Activated T-helper 17 cell treated with anti-CD3 and anti-CD28 coated beads, Interleukin-2, amount 50 U/mL, for 72 hours (primary cell): ENCODE measurements at regions not wholly inside any gene's neighbourhood (a gene's known extent, or its start where the extent isn't known, plus 50 kb on each side); places are given as distances from the start of the nearest gene placed in this dataset.

Source experiments
- ATAC-seq: fragments of 150-1000 bp; cut with Tn5 transposase; replicated peaks from 2 replicates; pipeline ENCODE4 v1.10.0; 2021; ENCODE audit warnings: mild to moderate bottlenecking, moderate library complexity
- H3K27ac Mint-ChIP-seq: one replicate; pipeline ENCODE4 v1.8.0; 2022; ENCODE audit warnings: mixed read lengths
- H3K27me3 Mint-ChIP-seq: one replicate; pipeline ENCODE4 v1.8.0; 2022; ENCODE audit warnings: mixed read lengths
- H3K36me3 Mint-ChIP-seq: one replicate; pipeline ENCODE4 v1.8.0; 2022; ENCODE audit warnings: low read depth, mild to moderate bottlenecking, mixed read lengths
- H3K4me1 Mint-ChIP-seq: one replicate; pipeline ENCODE4 v1.8.0; 2022; ENCODE audit warnings: mixed read lengths
- H3K4me3 Mint-ChIP-seq: one replicate; pipeline ENCODE4 v1.8.0; 2022; ENCODE audit warnings: mild to moderate bottlenecking, mixed read lengths
- H3K9me3 Mint-ChIP-seq: one replicate; pipeline ENCODE4 v1.8.0; 2022; ENCODE audit warnings: mixed read lengths

DNA sequence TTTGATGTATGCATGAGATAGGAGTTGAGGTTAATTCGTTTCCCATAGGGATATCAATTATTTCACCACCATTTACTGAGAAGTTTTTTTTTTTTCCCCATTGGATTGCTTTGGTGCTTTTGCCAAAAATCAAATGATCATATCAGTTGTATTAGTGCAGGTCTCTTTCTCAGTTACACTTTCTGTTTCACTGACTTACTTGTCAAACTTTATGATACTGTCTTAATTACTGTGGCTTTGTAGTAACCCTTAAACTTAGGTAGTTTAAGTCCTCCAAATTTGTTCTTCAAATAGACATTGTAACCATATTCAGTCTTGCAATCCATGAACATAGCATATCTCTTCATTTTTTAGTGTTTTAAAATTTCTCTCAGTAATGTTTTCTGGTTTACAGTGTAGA, 259.9 kb upstream of the SLCO3A1 start:
- Mint-ChIP-seq H3K27me3 (peaks cover 24% of the 10 kb centered on the region), H3K4me3 (no peak overlapping the region), H3K36me3 (no peaks in the 10 kb centered on the region), H3K9me3 (no peaks in the 10 kb centered on the region), H3K27ac (no peak overlapping the region), H3K4me1 (no peaks in the 10 kb centered on the region)
- no peak for ATAC-seq

DNA sequence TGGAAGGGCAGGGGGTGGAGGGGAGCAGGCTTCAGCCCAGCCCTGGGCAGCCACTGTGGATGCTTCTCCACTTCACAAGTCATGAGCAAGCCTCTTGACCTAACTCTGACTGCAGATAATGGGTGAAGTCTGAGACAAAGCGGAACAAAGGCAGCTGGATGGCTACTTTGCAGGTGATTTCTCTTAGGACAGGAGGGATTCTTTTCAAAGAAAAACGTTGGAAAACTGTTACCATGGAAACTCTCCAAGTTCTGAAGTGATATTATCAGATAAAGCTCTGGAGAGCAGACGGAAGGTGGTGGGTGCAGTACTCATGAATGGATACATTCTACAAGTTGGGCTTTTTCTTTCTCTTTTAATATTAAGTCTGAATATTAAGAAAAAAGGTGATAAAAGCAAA, 254.2 kb upstream of the SLCO3A1 start:
- Mint-ChIP-seq H3K36me3 (no peaks in the 10 kb centered on the region), H3K27ac (no peak overlapping the region), H3K9me3 (no peaks in the 10 kb centered on the region), H3K27me3 (peaks cover 23% of the 10 kb centered on the region), H3K4me1 (no peaks in the 10 kb centered on the region), H3K4me3 (no peak overlapping the region)
- no peak for ATAC-seq

DNA sequence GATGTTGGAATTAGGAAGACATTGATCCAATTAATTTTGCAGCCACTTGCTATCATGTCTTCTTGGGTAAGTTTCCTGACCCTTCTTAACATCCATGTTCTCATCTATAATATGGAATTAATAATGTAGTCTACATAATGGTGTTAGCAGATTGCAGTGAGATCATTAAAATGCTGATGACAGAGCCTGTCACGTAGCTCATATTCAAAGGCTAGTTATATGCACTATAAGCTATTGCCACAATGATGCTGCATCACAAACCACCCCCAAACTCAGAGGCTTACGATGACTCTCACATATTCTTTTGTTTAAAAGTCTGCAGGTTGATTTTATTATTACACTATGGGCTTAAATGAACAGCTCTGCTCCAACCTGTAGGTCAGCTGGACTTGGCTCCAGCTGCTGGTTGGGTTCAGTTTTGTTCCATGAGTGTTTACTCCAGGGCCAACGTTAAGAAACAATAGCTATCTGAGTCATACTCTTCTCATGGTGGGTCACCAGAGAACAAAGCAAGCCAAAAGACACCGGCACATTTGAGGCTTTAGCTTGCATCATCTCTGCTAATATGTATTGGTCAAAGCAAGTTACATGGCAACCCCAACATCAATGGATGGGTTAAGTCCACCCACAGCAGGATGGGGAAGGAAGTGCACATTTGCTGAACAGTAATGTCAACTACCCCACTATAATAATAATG, 250.0 kb upstream of the SLCO3A1 start:
- no peak for ATAC-seq
- Mint-ChIP-seq H3K27me3 (peaks cover 12% of the 10 kb centered on the region), H3K27ac (no peak overlapping the region), H3K4me3 (no peak overlapping the region), H3K36me3 (no peaks in the 10 kb centered on the region), H3K9me3 (no peaks in the 10 kb centered on the region), H3K4me1 (no peaks in the 10 kb centered on the region)

DNA sequence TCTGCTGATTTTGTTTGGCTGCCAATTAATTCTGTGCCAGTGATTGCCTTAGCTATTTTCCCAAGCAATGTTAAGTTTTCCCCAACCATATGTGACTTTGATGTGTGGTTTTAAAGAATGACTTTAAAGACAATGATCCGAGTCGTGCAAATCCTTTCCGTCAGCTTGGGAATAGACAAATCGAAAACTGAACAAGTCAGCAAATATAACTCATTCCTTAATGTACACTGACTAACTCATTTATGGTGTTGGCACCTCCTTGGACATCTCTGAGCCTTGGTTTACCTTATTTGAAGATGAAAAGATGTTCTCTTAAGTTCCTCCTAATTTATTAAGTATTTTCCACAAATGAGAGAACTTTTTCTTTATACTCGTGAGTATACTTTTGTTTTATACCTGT, 249.4 kb upstream of the SLCO3A1 start:
- H3K4me1 Mint-ChIP-seq, result no peaks in the 10 kb centered on the region
- peaks cover 12% of the 10 kb centered on the region for H3K27me3 Mint-ChIP-seq
- H3K9me3 Mint-ChIP-seq, result no peaks in the 10 kb centered on the region
- H3K27ac Mint-ChIP-seq, result no peak overlapping the region
- no peaks in the 10 kb centered on the region for H3K36me3 Mint-ChIP-seq
- ATAC-seq, result no peak
- H3K4me3 Mint-ChIP-seq, result no peak overlapping the region

DNA sequence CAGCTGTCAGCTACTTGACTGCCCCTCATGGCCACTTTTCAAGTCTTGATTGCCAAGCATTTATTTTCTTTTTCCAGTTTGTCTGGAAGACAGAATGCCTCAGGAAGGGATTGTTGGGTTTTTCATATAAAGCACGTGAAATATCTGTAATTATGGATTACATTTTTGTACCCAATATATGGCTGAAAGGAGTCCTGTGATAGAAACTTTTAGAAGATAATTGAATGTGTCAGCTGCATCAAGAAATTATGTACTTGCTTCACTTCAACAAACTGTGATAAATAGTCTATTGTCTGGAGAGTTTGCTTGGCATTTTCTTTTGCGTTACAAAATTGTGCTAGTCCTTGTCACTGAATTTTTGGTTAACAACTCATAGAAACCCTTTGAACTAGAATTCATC, 247.9 kb upstream of the SLCO3A1 start:
- ATAC-seq, result no peak
- Mint-ChIP-seq H3K27me3 (peaks cover 12% of the 10 kb centered on the region), H3K4me3 (no peak overlapping the region), H3K4me1 (no peaks in the 10 kb centered on the region), H3K36me3 (no peaks in the 10 kb centered on the region), H3K9me3 (no peaks in the 10 kb centered on the region), H3K27ac (no peak overlapping the region)

DNA sequence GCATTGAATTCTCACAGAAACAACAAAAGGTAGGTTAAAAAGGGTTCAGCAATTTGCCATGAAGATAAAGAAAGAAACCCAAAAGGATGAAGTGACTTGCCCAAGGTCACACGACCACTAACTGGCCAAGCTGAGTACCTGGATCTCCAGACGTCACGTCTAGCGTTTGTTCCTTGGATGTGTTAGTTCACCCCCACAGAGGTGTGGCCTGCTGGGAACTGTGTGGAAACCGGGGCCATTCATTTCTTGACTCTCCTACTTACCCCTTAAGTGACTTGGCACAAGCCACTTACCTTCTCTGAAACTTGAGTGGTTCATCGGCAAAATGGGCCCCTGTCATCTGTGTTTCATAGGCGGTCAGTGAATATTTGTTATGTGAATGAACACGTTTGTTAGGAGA, 244.3 kb upstream of the SLCO3A1 start:
- no peak for ATAC-seq
- peaks cover 12% of the 10 kb centered on the region for H3K27me3 Mint-ChIP-seq
- H3K27ac Mint-ChIP-seq, result no peak overlapping the region
- no peaks in the 10 kb centered on the region for H3K4me1 Mint-ChIP-seq
- no peaks in the 10 kb centered on the region for H3K36me3 Mint-ChIP-seq
- H3K4me3 Mint-ChIP-seq, result no peak overlapping the region
- no peaks in the 10 kb centered on the region for H3K9me3 Mint-ChIP-seq

DNA sequence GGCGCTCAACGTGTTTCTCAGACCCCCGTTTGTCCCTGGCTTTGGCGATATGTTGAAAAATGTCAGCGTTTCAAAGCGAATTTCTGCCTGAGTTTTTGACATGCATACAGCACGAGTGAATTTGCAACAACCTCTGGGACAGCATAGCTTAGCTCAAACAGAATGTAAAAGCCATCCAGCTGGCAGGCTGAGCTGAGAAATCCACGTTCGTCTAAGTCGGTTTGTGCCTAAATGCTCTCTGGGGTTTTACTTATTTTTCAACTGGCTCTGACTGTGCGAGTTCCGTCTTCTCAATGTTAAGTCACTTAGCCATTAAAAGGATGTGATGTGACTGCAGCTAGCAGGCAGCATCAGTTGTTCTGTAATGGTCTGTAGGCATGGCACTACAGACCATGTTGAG, 243.5 kb upstream of the SLCO3A1 start:
- H3K36me3 Mint-ChIP-seq, result no peaks in the 10 kb centered on the region
- H3K9me3 Mint-ChIP-seq, result no peaks in the 10 kb centered on the region
- ATAC-seq, result no peak
- H3K27me3 Mint-ChIP-seq, result peaks cover 7% of the 10 kb centered on the region
- H3K27ac Mint-ChIP-seq, result no peak overlapping the region
- no peak overlapping the region for H3K4me3 Mint-ChIP-seq
- no peaks in the 10 kb centered on the region for H3K4me1 Mint-ChIP-seq

DNA sequence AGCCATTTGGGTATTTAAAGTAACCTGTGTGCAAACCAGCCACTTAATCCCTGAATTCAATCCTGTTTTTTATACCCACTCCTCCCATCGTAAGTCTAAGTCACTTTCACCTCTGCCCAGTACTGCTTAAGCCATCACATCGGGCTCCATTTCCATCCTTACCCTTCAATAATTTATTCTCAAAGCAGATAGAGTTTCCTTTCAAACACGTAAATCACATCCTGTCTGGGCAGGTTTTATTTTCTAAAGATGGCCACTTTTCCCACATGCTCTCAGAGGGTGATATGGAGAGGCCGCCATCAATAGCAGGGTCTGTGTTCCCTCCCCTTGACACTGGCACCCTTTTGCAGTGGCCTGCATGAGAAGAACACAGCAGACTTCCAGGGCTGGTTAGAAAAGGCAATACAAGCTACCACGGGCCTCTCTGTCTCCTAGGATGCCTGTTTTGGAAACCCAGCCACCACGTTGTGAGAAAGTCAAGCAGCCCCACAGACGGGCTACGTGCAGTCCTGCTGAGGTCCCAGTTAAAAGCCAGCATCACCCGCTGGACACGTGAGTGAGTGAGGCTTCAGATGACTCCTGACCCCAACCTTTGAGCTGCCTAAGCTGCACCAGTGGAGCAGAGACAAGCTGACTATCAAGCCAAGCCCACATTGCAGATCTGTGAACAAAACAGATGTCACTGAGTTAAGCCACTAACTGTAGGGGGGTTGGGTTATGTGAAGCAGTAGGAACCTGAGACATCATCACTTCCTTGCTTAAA, 241.8 kb upstream of the SLCO3A1 start:
- H3K9me3 Mint-ChIP-seq, result no peaks in the 10 kb centered on the region
- no peaks in the 10 kb centered on the region for H3K4me1 Mint-ChIP-seq
- peaks cover 8% of the 10 kb centered on the region for H3K27me3 Mint-ChIP-seq
- no peak overlapping the region for H3K27ac Mint-ChIP-seq
- H3K36me3 Mint-ChIP-seq, result no peaks in the 10 kb centered on the region
- no peak for ATAC-seq
- no peak overlapping the region for H3K4me3 Mint-ChIP-seq

DNA sequence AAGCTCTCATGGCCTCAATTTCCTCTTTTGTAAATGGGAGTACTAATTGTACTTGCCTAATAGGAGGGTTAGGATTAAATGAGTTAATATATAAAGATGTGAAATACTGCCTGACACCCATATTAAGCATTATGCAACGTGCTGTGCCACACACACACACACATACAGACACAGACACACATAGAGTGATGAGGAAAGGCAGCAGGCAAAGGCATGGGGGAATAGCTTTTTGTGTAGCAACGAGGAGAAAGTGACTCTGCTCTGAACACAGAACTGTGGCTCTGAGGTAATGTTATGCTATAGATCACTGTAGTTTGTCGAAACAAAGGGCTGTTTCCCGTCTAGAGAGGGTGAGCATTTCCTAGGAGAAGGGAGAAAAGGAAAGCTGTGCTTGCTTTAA, 233.3 kb upstream of the SLCO3A1 start:
- H3K27ac Mint-ChIP-seq, result no peak overlapping the region
- H3K27me3 Mint-ChIP-seq, result peaks cover 25% of the 10 kb centered on the region
- peaks cover 6% of the 10 kb centered on the region for H3K9me3 Mint-ChIP-seq
- ATAC-seq, result no peak
- H3K4me3 Mint-ChIP-seq, result no peak overlapping the region
- no peaks in the 10 kb centered on the region for H3K4me1 Mint-ChIP-seq
- H3K36me3 Mint-ChIP-seq, result no peaks in the 10 kb centered on the region

DNA sequence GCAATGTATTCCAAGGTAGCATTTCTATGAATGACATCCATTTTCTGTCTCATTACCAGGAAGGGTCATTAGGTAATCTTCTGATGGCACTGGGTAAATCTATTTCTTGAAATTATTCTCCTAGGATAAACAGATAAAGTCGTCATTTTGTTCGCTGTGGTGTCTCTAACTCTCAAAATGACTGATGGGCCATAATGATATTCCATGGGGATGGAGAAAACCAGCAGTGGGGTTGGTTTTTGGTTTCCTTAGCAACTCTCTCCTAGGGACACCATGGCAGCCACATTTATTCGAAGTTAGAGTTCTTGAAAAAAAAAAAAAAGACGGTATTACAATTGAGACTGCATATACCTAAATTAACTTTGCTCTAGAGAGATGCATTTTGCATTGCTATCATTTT, 231.3 kb upstream of the SLCO3A1 start:
- Mint-ChIP-seq H3K9me3 (peaks cover 6% of the 10 kb centered on the region), H3K36me3 (no peaks in the 10 kb centered on the region)

DNA sequence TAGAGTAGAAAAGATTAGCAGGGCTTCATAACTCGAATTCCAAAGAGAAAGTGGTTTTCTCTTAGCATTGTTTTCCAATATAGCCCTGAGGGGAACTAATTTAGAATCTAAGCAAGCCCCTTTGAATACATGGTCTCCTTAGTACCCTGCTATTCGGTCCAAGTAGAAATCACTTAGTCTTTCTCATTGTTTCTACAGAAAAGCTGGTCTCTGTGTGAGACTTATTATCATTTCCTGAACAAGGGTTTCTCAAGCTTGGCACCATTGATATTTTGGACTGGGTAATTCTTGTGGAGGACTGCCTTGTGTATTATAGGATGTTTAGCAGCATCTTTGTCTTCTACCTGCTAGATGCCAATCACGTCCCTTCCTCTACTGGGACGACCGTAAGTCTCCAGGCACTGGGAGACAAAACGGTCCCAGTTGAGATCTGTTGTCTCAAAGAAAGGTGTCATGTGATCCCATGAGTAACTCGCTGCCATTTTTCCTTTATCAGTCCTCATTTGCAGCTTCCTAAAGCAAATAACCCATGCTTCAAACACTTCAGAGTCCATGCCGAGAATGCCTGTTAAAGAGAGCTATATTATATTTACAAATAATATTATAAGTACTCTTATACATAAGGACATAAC, 230.7 kb upstream of the SLCO3A1 start:
- Mint-ChIP-seq H3K9me3 (peaks cover 6% of the 10 kb centered on the region), H3K27me3 (peaks cover 17% of the 10 kb centered on the region), H3K27ac (no peak overlapping the region), H3K4me1 (no peaks in the 10 kb centered on the region), H3K36me3 (no peaks in the 10 kb centered on the region), H3K4me3 (no peak overlapping the region)
- ATAC-seq, result no peak

More for the DNA sequence above, 231.3 kb upstream of the SLCO3A1 start:
- H3K4me1 Mint-ChIP-seq, result no peaks in the 10 kb centered on the region
- peaks cover 20% of the 10 kb centered on the region for H3K27me3 Mint-ChIP-seq
- no peak overlapping the region for H3K4me3 Mint-ChIP-seq
- no peak overlapping the region for H3K27ac Mint-ChIP-seq
- no peak for ATAC-seq

DNA sequence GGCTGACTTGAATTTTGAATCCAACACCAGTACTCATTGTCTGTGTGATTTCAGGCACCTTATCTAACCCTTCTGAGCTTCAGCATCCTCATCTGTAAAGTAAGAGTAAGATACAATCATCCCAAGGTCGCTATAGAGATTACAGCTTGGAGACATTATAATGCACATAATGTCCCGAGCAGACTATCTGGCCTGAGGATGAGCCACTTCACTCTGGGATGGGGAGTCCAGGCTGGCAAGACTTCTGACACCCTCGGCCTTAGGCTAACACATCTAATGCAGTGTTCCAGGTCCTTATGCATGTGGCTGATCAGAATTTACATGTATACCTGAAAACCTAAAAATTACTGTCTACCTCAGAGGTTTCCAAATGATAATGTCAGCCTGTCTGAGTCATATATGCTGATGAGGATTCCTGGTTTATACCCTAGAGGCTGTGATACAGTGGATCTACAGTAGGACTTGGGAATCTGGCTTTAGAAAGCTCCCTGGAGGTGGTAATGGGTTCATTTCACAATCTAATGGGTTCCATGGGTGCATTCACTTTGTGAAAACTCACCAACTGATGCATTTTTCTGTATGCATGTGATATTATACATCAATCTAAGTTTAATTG, 229.0 kb upstream of the SLCO3A1 start:
- Mint-ChIP-seq H3K27me3 (peaks cover 13% of the 10 kb centered on the region), H3K4me3 (no peak overlapping the region), H3K4me1 (no peaks in the 10 kb centered on the region), H3K27ac (no peak overlapping the region), H3K36me3 (no peaks in the 10 kb centered on the region), H3K9me3 (no peaks in the 10 kb centered on the region)
- ATAC-seq, result no peak

DNA sequence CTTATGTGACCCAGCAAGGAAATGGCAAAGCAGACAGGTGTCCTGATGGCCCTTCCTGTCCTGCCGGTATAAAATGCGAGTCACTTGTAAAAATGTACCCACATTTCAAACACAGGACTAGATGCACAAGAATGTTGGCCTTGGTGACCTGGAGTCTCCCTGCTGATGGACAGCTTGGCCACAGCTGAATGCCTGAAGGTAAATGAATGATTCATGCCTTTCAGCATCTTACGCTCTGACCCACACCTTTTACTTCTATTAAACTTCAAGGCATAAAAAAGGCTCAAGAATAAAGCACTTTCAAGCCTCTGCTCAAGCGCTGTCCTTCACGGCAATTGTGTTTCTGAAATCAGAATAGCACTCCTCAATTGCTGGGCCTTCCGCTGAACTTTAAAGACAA, 228.0 kb upstream of the SLCO3A1 start:
- H3K36me3 Mint-ChIP-seq, result no peaks in the 10 kb centered on the region
- no peak for ATAC-seq
- no peak overlapping the region for H3K4me3 Mint-ChIP-seq
- no peak overlapping the region for H3K27ac Mint-ChIP-seq
- H3K27me3 Mint-ChIP-seq, result peaks cover 8% of the 10 kb centered on the region
- no peaks in the 10 kb centered on the region for H3K9me3 Mint-ChIP-seq
- no peaks in the 10 kb centered on the region for H3K4me1 Mint-ChIP-seq

DNA sequence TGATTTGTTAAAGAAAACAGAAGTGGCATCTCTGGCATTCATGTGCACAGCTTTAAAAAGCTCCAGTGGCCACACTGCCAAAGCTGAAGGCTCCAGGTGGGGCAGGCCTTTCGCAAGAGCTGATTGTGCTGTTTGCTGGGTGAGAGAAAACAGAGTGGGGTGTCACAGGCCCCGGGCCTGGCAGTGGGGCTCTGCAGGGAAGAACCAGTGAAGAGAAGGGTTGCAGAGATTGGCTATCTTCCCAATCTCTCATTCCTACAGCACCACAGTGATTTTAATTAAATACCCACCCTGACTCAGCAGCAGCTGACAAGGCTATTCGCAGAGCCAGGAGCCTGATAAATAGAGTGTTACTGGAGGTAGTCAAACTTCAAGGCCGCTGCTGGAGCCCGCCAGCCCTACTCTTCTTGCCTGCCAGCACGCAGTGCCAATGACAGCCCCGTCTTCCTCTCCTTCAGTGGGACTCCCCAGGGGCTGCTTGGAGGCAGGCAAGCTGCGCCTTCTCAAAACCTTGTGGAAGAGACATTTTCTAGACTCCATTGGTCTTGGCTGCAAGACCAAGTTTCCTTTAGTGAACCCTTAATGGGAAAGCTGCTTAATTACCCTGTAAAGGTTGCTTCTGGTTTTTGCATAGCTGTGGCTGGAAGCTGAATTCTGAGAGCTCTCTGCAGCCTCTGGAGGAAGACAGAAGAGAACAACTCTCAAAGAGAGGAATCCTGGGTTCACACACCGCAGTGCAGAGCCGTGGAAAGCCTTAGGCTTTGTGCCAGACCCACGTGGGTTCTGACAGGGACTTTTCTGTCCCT, 225.8 kb upstream of the SLCO3A1 start:
- ATAC-seq, result no peak
- Mint-ChIP-seq H3K27me3 (no peaks in the 10 kb centered on the region), H3K27ac (no peak overlapping the region), H3K9me3 (no peaks in the 10 kb centered on the region), H3K4me3 (no peak overlapping the region), H3K36me3 (no peaks in the 10 kb centered on the region), H3K4me1 (no peaks in the 10 kb centered on the region)
